Glomerular visceral epithelial cell (primary cell): ENCODE measurements at regions not wholly inside any gene's neighbourhood (a gene's known extent, or its start where the extent isn't known, plus 50 kb on each side); places are given as distances from the start of the nearest gene placed in this dataset.

ENCODE experiments used
- DNase-seq: peaks from one replicate; pipeline ENCODE4 v3.0.0-alpha.2; 2016; ENCODE audit errors: extremely low spot score

DNA sequence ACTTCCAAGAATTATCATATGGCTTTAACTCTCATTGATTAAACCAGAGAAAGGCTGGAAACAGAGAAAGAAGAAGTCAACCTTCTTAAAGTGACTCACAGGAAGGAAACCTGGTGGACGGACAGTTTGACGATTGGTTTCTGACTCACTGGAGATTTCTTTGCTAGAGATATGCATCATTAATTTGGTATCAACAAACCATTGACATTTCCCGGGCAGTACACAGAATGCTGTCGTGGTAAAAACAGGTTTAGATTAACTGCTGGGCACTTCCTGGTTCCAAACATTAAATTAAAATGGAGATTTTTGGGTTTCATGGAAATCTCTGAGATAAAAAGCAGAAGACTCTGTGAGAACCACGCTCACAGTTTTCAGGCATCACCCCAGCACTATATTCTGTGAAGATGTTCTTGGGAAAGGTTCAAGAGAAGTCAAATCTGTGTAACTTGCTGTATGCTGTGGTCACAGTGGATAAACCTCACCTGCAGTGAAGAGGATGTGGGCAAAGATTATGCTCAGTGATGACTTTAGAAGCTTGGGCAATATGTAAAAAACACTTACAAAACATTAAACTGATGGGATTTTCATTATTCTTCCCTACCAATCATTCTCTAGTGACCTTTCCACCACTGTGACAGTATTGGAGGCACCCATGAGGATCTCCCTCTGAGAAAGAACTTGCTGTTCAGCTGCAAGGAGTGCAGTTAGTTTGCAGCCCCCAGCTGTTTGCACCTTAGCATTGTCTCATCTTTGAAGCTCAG is 61.1 kb upstream of the CD44 start:
- DNase-seq = peak; percentile 81

DNA sequence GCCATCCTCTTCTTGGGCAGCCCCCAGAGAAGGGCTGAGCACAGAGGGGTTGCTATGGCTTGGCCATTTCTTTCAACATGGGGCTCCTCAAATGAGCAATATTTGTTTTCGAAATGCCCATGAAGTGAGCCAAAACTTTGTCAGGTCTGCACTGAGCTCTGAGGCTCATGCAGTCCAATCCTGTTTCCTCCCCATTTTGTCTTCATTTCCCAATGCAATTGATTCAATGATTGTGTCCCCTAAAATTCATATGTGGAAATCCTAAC is 60.6 kb upstream of the CD44 start:
- DNase-seq = no peak

DNA sequence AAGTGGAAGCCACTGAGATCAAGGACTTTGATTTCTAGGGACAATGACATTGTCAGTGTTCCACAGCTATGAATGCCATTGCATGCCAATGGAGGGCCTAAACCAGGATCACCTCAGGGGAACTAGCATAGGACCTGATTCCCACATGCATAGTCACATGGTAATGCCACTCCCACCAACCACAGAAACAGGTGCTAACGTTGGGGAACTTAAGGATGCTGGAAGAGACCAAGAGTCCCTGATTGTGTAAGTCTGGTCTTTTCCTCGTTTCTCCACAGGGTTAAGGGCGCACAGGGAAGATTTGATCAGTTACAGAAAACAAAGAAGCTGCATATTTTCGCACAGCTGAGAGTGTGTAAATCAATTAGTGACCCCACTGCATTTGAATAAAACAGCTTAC is 59.4 kb upstream of the CD44 start:
- DNase-seq = no peak

DNA sequence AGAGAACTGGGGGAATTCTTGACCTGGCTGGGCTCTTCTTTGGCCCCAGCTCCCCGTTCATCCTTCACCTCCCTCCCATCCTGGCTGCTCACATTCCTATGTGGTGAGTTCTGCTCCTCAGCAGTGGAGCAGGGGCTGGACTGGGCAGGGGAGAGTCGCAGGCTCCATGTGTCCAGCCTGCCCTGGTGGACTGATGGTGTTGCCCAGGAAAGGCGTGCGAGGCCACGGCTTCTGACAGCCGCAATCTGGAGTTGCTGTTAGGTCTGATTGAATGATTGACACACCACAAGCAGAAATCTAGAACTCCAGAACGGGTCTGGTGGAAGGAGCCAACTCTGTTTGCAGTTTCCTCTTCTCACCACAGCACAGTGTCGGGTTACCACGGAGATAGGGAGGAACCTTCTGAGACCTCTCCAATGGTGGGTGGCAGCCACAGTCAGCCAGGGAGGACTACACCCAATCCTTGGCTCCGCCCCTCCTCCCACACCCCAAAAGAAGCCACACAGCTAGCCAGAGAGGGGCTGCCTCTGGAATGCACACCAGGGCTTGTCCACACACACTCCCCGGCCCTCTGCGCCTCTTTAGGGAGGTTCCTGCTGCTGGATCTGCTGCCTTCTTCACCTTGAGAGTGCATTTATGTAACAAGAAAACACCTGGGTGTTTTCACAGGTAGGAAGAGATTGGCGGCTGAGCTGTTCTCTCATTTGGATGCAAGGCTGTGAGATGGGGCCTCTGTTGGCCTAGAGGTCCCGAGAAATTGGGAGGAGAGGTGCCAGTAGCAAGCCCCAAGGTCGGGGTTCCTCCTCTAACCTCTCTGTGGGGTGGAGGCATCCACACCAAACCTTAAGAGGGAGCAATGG is 56.4 kb upstream of the CD44 start:
- peak; percentile 86 for DNase-seq

DNA sequence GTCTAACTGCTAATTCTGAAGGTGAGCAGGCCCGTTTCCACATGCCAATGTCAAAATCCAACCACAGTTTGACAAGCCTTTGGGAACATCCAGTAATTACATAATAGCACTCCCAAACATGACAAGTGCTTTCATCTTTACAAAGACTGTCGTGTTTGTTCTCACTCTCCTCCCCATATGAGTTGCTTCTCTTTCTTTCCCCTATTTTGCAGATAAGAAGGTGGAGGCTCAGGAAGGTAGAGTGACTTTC is 55.9 kb upstream of the CD44 start:
- no peak for DNase-seq

DNA sequence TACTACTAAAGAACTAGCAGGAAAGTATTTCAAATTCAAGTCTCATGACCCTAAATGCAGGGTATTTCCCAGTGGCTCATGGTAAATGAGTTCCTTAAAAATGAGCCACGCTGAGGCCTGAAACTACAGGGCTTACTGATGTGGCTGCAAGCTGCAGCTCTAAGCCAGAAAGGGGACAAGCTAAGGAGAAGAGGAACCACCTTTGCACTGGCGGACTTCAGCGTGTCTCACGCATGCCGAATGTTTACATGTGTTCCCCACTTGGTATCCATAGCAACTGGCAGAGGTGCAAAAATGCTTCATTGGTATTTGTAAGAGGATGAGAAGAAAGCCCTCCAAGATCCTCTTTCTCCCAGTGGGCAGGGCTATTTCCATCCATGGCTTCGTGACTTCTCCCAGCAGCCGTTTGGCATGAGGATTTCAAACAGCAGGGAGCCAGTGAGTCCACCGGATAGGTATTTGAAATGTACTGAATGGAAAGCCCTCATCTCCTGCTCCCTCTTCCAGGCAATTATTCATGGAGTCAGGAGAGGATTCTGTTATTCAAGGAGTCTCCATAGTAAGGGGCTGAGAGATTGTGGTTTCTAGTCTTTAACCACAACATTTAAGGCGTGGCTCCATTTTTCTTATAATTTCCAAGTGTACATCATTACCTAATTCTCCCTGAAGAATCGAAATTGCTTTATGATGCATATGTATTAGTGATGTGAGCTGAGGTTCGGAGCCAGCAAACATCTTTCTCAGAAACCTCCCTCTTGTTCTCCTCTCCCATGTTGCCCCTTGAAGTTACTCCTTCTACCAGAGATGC is 55.3 kb upstream of the CD44 start:
- peak; percentile 85 for DNase-seq

DNA sequence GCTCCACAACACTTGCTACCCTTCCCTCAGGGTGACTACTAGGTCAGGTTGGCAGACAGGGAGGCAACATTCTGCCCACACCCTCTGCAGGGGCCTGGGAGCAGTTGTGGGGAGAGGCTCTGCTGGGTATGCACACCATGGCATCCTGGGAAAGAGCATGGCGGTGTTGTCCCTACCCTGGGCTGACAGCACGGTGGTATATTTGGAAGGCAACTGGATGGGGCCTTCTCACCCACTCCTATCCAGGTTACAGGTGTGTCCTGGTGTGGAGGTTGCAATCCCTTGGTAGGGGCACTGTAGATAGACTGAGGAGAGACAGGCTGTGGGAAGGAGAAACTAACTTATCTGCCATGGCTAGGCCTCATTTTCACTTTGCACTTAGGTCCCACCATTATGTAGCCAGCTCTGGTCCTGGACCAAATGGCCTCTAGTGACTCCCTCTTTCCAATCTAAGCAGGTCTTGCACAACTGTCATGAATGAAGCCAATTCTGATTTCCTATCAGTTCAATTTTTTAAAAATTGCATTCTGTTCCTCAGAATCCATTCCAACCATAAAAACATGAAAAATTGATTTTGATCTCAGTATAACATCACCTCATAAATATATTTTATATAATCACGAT is 54.0 kb upstream of the CD44 start:
- no peak for DNase-seq

DNA sequence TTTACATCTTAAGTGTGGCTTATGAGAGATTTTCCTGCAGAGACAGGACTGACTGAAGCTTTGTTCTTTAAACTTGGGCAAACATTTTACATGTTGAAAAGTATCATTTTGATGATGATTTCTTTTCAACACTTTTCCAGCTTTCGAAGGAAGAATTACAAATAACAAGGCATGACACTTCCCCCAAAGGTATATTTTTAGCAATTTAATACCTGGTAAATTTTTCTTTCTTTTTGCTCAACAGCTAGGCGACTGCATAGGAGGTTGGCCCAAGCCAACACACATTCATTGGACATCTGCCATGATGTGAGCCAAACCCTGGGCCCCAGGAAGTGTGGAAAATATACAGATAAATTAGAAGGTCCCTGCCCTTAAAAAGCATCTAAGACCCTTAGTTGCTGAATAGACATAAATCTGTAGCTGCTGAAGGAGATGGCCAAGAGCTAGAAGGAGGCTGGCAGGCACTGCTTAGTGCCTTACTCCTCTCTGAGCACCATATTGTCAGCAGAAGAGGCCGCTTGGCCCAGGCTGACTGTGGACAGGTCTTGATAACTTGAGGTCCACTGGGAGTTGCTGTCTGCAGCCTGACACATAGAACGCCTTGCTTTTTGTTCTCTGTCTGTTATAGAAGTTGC is 53.3 kb upstream of the CD44 start:
- DNase-seq = no peak

DNA sequence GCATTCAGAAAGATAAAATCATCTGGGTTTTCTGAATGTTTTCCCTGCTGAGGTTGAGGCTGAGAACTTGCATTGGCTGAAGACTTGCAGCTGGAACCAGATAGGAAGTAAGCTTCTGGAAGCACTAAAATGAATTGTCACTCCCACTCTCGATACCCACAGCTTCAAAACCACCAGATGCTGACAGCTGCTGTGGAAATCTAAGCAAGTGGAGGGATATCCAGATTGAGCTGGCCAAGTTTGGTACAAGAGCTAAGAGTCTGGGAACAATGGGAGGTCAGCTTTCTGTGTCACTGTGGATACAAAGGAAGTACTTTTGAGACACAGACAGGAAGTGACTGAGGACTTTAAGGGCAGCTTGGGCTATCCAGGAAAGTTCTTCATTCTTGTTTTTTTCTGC is 51.3 kb upstream of the CD44 start:
- no peak for DNase-seq

DNA sequence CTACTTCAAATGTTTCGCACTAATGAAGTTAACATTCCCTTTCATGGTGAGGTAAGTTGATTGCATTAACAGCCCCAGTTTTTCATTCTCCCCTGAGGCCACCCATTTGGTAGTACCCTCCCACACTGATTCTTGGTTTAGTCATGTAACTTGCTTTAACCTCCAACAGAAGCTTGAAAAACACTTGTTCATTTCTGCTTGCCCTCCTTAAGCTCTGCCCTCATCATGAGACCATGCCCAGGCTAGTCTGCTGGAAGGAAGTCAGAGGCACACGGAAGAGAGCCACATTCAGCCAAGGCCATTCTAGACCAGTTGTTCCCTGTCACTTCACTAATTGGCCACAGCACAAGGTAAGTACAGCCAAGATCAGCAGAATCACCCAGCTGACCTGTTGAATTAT is 50.7 kb upstream of the CD44 start:
- no peak for DNase-seq

DNA sequence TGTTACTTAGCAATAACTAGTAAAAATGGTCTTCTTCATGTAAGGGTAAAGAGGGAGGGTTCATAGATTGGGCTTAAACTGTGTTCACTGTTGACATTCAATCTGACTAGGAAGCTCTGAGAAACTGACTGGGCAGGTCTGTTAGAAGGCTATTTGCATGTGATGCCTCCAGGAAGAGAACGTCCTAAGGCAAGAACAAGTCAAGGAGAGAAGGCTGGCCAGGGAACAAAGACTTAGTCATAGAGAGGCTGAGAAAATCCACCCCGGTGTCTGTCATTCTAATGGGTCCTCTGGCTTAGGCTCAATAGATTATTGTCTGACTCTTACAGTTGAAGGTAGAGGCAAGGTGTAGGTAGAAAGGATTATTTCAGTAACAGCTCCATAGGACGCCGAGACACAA is 50.3 kb upstream of the CD44 start:
- DNase-seq = no peak
